ENCODE measurements at regions not wholly inside any gene's neighbourhood (a gene's known extent, or its start where the extent isn't known, plus 50 kb on each side); places are given as distances from the start of the nearest gene placed in this dataset.

DNA sequence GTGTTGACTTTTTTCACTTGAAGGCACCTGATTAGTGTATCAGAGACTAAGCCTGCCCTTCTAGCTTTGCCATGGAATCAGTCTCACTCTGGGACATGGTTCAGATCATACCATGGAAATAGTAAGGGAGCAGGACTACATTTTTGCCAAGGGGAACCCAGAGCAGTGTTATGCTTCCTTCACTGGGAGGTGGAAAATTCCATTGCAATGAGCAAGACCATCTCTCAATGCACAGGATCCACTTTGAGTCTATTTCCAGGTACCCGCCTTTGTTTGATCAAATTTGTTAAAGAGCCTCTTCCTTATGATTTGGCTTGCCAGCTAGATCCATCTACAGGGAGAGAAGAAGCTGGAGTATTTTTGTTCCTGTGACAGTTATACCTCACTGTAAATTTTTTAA is 395.8 kb downstream of the MTX2 start:
- intact Hi-C loops (cut with micrococcal nuclease; ENCODE audit: unreplicated experiment) (no loop called here), in situ Hi-C loops (cut with HindIII; ENCODE audit: extremely low pct_ligation_motif_present, low pct_unique_long_range_greater_than_20kb) (loop anchor here (25.0 kb wide), 1 partner anchor 978 kb away; no protein-coding TSS in a partner anchor)
- FAIRE-seq, result no peak
- BruUV-seq (replicated peaks), result no TSS peak
- H3K4me3 ChIP-seq (replicated peaks in 1 of 3; ENCODE audit: insufficient read depth in 1 of 3, low read depth in 2 of 3, low read length in 3 of 3), result no peak overlapping the region
- CTCF ChIA-PET (ENCODE audit: low intra/inter-chr PET ratio, low total read pairs), result no interaction called here
- H3K9me3 ChIP-seq (ENCODE audit: low read length), result no peaks in the 10 kb centered on the region
- ATAC-seq, result no peak
- H3K27ac ChIP-seq (ENCODE audit: extremely low read length, insufficient read depth, low read length), result no peak overlapping the region
- H4K20me1 ChIP-seq (ENCODE audit: insufficient read depth, low read length), result no peaks in the 10 kb centered on the region
- H3K9ac ChIP-seq (ENCODE audit: insufficient read depth, low read depth, low read length), result no peak overlapping the region
- DNase-seq (ENCODE audit: low spot score), result no peak
- H3K4me2 ChIP-seq (ENCODE audit: low read depth, low read length), result no peak overlapping the region
- POLR2A ChIA-PET, result no interaction called here
- TF ChIP-seq KAT7 (CRISPR knock-in tag; IDR thresholded peaks at IDR 0.05; ENCODE audit: borderline replicate concordance), result no peak
- TF ChIP-seq, protein P1, sequence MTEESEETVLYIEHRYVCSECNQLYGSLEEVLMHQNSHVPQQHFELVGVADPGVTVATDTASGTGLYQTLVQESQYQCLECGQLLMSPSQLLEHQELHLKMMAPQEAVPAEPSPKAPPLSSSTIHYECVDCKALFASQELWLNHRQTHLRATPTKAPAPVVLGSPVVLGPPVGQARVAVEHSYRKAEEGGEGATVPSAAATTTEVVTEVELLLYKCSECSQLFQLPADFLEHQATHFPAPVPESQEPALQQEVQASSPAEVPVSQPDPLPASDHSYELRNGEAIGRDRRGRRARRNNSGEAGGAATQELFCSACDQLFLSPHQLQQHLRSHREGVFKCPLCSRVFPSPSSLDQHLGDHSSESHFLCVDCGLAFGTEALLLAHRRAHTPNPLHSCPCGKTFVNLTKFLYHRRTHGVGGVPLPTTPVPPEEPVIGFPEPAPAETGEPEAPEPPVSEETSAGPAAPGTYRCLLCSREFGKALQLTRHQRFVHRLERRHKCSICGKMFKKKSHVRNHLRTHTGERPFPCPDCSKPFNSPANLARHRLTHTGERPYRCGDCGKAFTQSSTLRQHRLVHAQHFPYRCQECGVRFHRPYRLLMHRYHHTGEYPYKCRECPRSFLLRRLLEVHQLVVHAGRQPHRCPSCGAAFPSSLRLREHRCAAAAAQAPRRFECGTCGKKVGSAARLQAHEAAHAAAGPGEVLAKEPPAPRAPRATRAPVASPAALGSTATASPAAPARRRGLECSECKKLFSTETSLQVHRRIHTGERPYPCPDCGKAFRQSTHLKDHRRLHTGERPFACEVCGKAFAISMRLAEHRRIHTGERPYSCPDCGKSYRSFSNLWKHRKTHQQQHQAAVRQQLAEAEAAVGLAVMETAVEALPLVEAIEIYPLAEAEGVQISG (CRISPR knock-in tag; IDR thresholded peaks at IDR 0.05), result no peak
- TF ChIP-seq, protein P2, sequence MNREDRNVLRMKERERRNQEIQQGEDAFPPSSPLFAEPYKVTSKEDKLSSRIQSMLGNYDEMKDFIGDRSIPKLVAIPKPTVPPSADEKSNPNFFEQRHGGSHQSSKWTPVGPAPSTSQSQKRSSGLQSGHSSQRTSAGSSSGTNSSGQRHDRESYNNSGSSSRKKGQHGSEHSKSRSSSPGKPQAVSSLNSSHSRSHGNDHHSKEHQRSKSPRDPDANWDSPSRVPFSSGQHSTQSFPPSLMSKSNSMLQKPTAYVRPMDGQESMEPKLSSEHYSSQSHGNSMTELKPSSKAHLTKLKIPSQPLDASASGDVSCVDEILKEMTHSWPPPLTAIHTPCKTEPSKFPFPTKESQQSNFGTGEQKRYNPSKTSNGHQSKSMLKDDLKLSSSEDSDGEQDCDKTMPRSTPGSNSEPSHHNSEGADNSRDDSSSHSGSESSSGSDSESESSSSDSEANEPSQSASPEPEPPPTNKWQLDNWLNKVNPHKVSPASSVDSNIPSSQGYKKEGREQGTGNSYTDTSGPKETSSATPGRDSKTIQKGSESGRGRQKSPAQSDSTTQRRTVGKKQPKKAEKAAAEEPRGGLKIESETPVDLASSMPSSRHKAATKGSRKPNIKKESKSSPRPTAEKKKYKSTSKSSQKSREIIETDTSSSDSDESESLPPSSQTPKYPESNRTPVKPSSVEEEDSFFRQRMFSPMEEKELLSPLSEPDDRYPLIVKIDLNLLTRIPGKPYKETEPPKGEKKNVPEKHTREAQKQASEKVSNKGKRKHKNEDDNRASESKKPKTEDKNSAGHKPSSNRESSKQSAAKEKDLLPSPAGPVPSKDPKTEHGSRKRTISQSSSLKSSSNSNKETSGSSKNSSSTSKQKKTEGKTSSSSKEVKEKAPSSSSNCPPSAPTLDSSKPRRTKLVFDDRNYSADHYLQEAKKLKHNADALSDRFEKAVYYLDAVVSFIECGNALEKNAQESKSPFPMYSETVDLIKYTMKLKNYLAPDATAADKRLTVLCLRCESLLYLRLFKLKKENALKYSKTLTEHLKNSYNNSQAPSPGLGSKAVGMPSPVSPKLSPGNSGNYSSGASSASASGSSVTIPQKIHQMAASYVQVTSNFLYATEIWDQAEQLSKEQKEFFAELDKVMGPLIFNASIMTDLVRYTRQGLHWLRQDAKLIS (CRISPR knock-in tag; IDR thresholded peaks at IDR 0.05), result no peak
- TF ChIP-seq, protein P3, sequence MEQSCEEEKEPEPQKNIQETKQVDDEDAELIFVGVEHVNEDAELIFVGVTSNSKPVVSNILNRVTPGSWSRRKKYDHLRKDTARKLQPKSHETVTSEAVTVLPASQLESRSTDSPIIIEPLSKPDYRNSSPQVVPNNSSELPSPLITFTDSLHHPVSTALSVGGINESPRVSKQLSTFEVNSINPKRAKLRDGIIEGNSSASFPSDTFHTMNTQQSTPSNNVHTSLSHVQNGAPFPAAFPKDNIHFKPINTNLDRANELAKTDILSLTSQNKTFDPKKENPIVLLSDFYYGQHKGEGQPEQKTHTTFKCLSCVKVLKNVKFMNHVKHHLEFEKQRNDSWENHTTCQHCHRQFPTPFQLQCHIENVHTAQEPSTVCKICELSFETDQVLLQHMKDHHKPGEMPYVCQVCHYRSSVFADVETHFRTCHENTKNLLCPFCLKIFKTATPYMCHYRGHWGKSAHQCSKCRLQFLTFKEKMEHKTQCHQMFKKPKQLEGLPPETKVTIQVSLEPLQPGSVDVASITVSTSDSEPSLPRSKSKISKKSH (CRISPR knock-in tag; IDR thresholded peaks at IDR 0.05; ENCODE audit: borderline replicate concordance), result no peak
- TF ChIP-seq, protein P4, sequence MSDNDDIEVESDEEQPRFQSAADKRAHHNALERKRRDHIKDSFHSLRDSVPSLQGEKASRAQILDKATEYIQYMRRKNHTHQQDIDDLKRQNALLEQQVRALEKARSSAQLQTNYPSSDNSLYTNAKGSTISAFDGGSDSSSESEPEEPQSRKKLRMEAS (IDR thresholded peaks at IDR 0.05), result no peak
- H2AFZ ChIP-seq (ENCODE audit: low read length), result no peak overlapping the region
- H3K4me1 ChIP-seq (ENCODE audit: insufficient read depth, low read length), result no peaks in the 10 kb centered on the region
- peaks cover 0 to 23% of the 10 kb centered on the region in 2 experiments; a peak in 1 of 5 replicates for H3K27me3 ChIP-seq (ENCODE audit: control insufficient read depth in 1 of 2, insufficient read depth in 2 of 2, low read length in 2 of 2)
- no peaks in the 10 kb centered on the region for H3K79me2 ChIP-seq (ENCODE audit: insufficient read depth, low read length)
- WGBS (ENCODE audit: low lambda C conversion rate), result 31% methylated on average over 1 of the region's 1 CpG
- no peaks in the 10 kb centered on the region for H3K36me3 ChIP-seq (replicated peaks in 1 of 2; ENCODE audit: control insufficient read depth in 1 of 2, insufficient read depth in 2 of 2, low read length in 2 of 2)

Data from HepG2 (cell line).